Heart left ventricle (tissue), 13 donors: ENCODE measurements at regions not wholly inside any gene's neighbourhood (a gene's known extent, or its start where the extent isn't known, plus 50 kb on each side); places are given as distances from the start of the nearest gene placed in this dataset.

Experiments used
- POLR2A ChIP-seq, 2 donors: fragments of 450-650 bp; IDR thresholded peaks; one replicate each; pipeline ENCODE4 v1.6.1; 2017; ENCODE audit warnings: antibody characterized with exemption in 2 of 2, mild to moderate bottlenecking in 2 of 2, moderate library complexity in 2 of 2
- TF ChIP-seq, protein P1 (sequence below), 12 donors: fragments of 200-600 bp; sonication (generic) in 4 of 12; IDR thresholded peaks; one replicate each; pipeline versions ENCODE4 v1.5.0 to v1.8.0; 2018 to 2022; ENCODE audit warnings: antibody characterized with exemption in 12 of 12, mild to moderate bottlenecking in 5 of 12
- donor health status: ischemic (EF 13 %, LVEDD 7.1; RV severe dilation, severe dysfunction).
- donor health status: DM: no; HTN: yes; CAD: no.
- donor health status: DM: no; HTN: no; CAD: no.
- donor health status: ischemic (EF 25% LVEDD 6.9; RV normal size, moderate dysfunction).
- donor health status: ischemic (EF 25% LVEDD 5.7; RV mildly dilated, moderate dysfunction).
- donor health status: ischemic (EF 35%, LVEDD 5.7; RV mildly dilated, moderate dysfunction).
- donor health status: nonischemic (EF 11% LVEDD 7.7; RV severe dilation, severe dysfunction).
- donor health status: DM: yes; HTN: yes; CAD: no.
- donor health status: PGD.
- donor health status: ischemic (EF 29% LVEDD 5.4; RV normal size, mild dysfunction).
- donor health status: nonischemic (EF 23%, LVEDD 6.1; RV moderate dilation, normal function).

DNA sequence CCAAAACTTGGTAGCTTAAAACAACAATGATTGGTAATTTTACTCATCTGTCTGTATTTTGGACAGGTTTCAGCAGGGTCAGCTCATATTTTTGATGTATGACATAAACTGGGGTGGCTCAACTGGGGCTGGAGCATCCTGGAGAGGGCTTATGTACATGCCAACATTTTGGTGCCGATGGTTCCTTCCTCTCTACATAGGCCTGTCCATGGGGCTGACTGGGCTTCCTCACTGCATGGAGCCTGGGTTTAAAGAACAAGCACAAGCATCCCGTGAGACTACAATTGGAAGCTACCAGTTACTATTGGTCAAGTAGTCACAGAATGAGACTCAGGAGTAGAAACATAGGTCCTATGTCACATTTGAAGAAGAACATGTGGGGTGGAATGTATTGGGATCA, 95.0 kb downstream of the DDX1 start:
- TF ChIP-seq, protein P1, sequence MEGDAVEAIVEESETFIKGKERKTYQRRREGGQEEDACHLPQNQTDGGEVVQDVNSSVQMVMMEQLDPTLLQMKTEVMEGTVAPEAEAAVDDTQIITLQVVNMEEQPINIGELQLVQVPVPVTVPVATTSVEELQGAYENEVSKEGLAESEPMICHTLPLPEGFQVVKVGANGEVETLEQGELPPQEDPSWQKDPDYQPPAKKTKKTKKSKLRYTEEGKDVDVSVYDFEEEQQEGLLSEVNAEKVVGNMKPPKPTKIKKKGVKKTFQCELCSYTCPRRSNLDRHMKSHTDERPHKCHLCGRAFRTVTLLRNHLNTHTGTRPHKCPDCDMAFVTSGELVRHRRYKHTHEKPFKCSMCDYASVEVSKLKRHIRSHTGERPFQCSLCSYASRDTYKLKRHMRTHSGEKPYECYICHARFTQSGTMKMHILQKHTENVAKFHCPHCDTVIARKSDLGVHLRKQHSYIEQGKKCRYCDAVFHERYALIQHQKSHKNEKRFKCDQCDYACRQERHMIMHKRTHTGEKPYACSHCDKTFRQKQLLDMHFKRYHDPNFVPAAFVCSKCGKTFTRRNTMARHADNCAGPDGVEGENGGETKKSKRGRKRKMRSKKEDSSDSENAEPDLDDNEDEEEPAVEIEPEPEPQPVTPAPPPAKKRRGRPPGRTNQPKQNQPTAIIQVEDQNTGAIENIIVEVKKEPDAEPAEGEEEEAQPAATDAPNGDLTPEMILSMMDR (IDR thresholded peaks at IDR 0.05), result no peak
- no peak for TF ChIP-seq POLR2A (IDR thresholded peaks at IDR 0.05)
